WERI-Rb-1 (cell line): ENCODE measurements at regions not wholly inside any gene's neighbourhood (a gene's known extent, or its start where the extent isn't known, plus 50 kb on each side); places are given as distances from the start of the nearest gene placed in this dataset.
"Not testable (repeated sequence)": the region's sequence is repeated elsewhere in the genome, so short reads cannot be mapped to it uniquely, and the experiment has no call there.

Source experiments
- DNase-seq: peaks from one replicate; pipeline ENCODE4 v3.0.0-alpha.2; 2020
- H3K27ac ChIP-seq: fragments of 250-450 bp; sonication (Bioruptor Pico); 2 replicates; pipeline ENCODE4 v1.5.1; 2020; ENCODE audit warnings: mild to moderate bottlenecking, moderate library complexity
- H3K27me3 ChIP-seq: fragments of 250-450 bp; sonication (Bioruptor Pico); 2 replicates; pipeline ENCODE4 v1.5.1; 2021; ENCODE audit warnings: mild to moderate bottlenecking, low read depth, moderate library complexity; ENCODE audit not compliant: insufficient read depth, severe bottlenecking
- H3K36me3 ChIP-seq: fragments of 250-450 bp; sonication (Bioruptor Pico); 2 replicates; pipeline ENCODE4 v1.5.1; 2020; ENCODE audit warnings: mild to moderate bottlenecking, moderate library complexity
- H3K4me3 ChIP-seq: 2 replicates; pipeline ENCODE4 v1.5.1; 2011; ENCODE audit warnings: low read depth, mild to moderate bottlenecking, control low read depth, low read length
- H3K9me3 ChIP-seq: fragments of 250-450 bp; sonication (Bioruptor Pico); 2 replicates; pipeline ENCODE4 v1.5.1; 2021; ENCODE audit warnings: mild to moderate bottlenecking, moderate library complexity; ENCODE audit not compliant: severe bottlenecking
- CTCF ChIP-seq: IDR thresholded peaks from 2 replicates; pipeline ENCODE4 v1.5.1; 2011; ENCODE audit warnings: low read depth, mild to moderate bottlenecking, control low read depth, inconsistent platforms, low read length

DNA sequence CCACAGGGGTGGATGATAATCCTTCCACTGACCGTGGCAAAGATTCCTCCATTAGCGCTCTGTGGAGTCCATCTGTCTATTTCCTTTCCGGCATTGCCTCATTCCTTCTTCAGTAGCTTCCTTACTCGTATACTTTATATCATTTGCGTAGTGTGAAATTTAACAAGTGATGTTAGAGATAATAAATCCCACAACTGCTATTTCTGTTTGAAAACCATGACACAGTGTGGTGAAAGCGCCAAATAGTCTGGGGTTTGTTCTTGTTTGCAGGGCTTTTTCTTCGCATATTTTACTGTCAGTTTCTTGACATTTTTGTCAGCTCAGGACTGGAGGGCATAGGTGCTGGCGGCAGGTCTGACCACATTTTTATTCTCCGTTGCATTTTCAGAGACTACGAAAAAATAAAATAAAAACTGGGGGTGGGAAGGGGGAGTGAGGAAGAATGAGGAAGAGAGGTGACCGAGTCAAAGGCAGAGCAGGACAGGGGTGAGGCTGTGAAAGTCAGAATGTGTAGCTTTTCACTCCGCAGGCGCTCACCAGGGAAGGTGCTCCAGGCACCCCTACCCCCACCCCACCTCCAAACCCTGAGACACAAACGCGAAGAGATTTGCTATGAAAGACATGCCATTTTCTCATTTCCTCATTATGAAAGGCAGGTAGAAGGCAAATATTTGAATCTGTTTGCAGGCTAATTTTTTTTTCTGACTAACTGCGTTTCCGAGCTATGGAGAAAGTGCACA is 965.0 kb downstream of the MCTP2 start:
- H3K27me3 ChIP-seq: peaks cover 39% of the 10 kb centered on the region
- H3K9me3 ChIP-seq: no peaks in the 10 kb centered on the region
- no peaks in the 10 kb centered on the region for H3K36me3 ChIP-seq
- no peak overlapping the region for H3K4me3 ChIP-seq
- DNase-seq: no peak
- H3K27ac ChIP-seq: no peak overlapping the region
- TF ChIP-seq CTCF: no peak

GRCh38 chr15:95202569-95203349 is 971.4 kb downstream of the MCTP2 start:
- no peak overlapping the region for H3K4me3 ChIP-seq
- no peak for TF ChIP-seq CTCF
- H3K27me3 ChIP-seq: peaks cover 20% of the 10 kb centered on the region
- no peaks in the 10 kb centered on the region for H3K9me3 ChIP-seq
- no peak for DNase-seq
- no peaks in the 10 kb centered on the region for H3K36me3 ChIP-seq
- no peak overlapping the region for H3K27ac ChIP-seq

DNA sequence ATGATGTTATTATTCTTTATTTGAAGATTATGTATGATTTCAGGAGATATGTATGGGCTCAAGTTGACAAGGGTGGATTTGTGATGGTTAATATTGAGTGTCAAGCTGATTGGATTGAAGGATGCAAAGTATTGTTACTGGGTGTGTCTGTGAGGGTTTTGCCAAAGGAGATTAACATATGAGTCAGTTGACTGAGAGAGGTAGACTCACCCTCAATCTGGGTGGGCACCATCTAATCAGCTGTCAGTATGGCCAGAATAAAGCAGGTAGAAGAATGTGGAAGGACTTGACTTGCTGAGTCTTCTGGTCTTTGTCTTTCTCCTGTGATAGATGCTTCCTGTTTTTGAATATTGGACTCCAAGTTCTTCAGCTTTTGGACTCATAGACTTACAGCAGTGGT is 973.7 kb downstream of the MCTP2 start:
- H3K9me3 ChIP-seq: no peaks in the 10 kb centered on the region
- H3K27me3 ChIP-seq: peaks cover 15% of the 10 kb centered on the region
- H3K36me3 ChIP-seq: no peaks in the 10 kb centered on the region
- H3K27ac ChIP-seq: no peak overlapping the region
- TF ChIP-seq CTCF: no peak
- no peak for DNase-seq
- H3K4me3 ChIP-seq: no peak overlapping the region

DNA sequence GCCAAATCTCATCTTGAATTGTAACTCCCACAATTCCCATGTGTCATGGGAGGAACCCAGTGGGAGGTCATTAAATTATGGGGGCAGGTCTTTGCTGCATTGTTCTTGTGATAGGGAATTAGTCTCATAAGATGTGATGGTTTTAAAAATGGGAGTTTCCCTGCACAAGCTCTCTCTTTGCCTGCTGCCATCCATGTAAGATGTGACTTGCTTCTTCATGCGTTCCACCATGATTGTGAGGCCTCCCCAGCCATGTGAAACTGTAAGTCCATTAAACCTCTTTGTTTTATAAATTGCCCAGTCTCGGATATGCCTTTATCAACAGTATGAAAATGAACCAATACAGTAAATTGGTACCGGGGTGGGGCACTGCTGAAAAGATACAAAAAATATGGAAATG is 974.5 kb downstream of the MCTP2 start:
- H3K27me3 ChIP-seq: peaks cover 14% of the 10 kb centered on the region
- H3K27ac ChIP-seq, H3K9me3 ChIP-seq, H3K36me3 ChIP-seq, DNase-seq, H3K4me3 ChIP-seq: not testable (repeated sequence)

- TF ChIP-seq CTCF: no peak
- Histone ChIP-seq H3K4me3 (no peak overlapping the region), H3K9me3 (no peaks in the 10 kb centered on the region), H3K27me3 (peaks cover 7% of the 10 kb centered on the region), H3K27ac (no peak overlapping the region), H3K36me3 (no peaks in the 10 kb centered on the region)
- no peak for DNase-seq
These were observed 976.7 kb downstream of the MCTP2 start for GRCh38 chr15:95208071-95208470.

- TF ChIP-seq CTCF: no peak
- H3K27me3 ChIP-seq: peaks cover 14% of the 10 kb centered on the region
- H3K4me3 ChIP-seq: no peak overlapping the region
- DNase-seq: no peak
- H3K9me3 ChIP-seq: no peaks in the 10 kb centered on the region
- no peaks in the 10 kb centered on the region for H3K36me3 ChIP-seq
- H3K27ac ChIP-seq: no peak overlapping the region
These were observed 977.6 kb downstream of the MCTP2 start for GRCh38 chr15:95208988-95209387.
